Ascending aorta (tissue), 2 donors: ENCODE measurements at regions not wholly inside any gene's neighbourhood (a gene's known extent, or its start where the extent isn't known, plus 50 kb on each side); places are given as distances from the start of the nearest gene placed in this dataset.

ENCODE experiments used
- DNase-seq, 2 donors: peaks; one replicate each; pipeline ENCODE4 v3.0.0-alpha.2; 2019; ENCODE audit warnings: low spot score in 2 of 2
- H3K27ac ChIP-seq, 2 donors: fragments of 200-600 bp; sonication (generic); one replicate each; pipeline ENCODE4 v1.5.1; 2016 to 2017; ENCODE audit warnings: mild to moderate bottlenecking in 1 of 2
- H3K27me3 ChIP-seq: fragments of 200-600 bp; sonication (generic); one replicate; pipeline ENCODE4 v1.5.1; 2017
- H3K36me3 ChIP-seq, 2 donors: fragments of 200-600 bp; sonication (generic); one replicate each; pipeline ENCODE4 v1.5.1; 2016
- H3K4me1 ChIP-seq, 2 donors: fragments of 200-600 bp; sonication (generic); one replicate each; pipeline ENCODE4 v1.5.1; 2016 to 2017; ENCODE audit warnings: mild to moderate bottlenecking in 1 of 2
- H3K4me3 ChIP-seq, 2 donors: fragments of 200-600 bp; sonication (generic); one replicate each; pipeline ENCODE4 v1.5.1; 2016 to 2017; ENCODE audit warnings: mild to moderate bottlenecking in 1 of 2
- H3K9me3 ChIP-seq, 2 donors: fragments of 200-600 bp; sonication (generic); one replicate each; pipeline ENCODE4 v1.5.1; 2016
- intact Hi-C: fragments of 100-400 bp; cut with DNase I; formaldehyde crosslinking; loops from one replicate; pipeline ENCODE4 v1.15.1; 2023
- TF ChIP-seq, protein P1 (sequence below), 3 experiments: fragments of 200-600 bp in 2 of 3; fragments of 450-650 bp in 1 of 3; sonication (generic) in 2 of 3; IDR thresholded peaks; one replicate each; pipeline ENCODE4 v1.5.1; 2016 to 2019; ENCODE audit warnings: antibody characterized with exemption in 3 of 3, mild to moderate bottlenecking in 1 of 3, moderate library complexity in 1 of 3

DNA sequence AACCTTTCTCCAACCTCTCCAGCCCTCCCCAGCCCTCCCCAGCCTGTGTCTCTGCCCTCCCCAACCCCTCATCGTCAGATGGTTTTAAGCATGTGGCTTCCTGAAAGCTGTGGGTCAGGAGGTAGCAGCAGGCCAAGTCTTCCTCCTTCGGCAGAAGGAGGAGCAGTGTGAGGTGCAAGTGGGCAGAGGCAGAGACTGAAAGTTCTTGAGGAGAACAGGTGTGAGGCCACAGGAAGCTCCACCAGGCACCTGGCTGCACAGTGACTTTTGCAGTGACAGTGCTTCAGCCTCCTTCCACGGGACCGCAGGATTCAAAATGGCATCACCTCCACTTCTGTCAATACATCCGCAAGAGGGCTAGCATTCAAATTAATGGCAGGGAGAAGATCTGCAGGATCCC lies 203.9 kb upstream of the LEF1 start:
- no peaks in the 10 kb centered on the region for H3K4me1 ChIP-seq
- no peak overlapping the region for H3K27ac ChIP-seq
- H3K27me3 ChIP-seq, result no peaks in the 10 kb centered on the region
- H3K36me3 ChIP-seq, result no peaks in the 10 kb centered on the region
- TF ChIP-seq, protein P1, sequence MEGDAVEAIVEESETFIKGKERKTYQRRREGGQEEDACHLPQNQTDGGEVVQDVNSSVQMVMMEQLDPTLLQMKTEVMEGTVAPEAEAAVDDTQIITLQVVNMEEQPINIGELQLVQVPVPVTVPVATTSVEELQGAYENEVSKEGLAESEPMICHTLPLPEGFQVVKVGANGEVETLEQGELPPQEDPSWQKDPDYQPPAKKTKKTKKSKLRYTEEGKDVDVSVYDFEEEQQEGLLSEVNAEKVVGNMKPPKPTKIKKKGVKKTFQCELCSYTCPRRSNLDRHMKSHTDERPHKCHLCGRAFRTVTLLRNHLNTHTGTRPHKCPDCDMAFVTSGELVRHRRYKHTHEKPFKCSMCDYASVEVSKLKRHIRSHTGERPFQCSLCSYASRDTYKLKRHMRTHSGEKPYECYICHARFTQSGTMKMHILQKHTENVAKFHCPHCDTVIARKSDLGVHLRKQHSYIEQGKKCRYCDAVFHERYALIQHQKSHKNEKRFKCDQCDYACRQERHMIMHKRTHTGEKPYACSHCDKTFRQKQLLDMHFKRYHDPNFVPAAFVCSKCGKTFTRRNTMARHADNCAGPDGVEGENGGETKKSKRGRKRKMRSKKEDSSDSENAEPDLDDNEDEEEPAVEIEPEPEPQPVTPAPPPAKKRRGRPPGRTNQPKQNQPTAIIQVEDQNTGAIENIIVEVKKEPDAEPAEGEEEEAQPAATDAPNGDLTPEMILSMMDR (IDR thresholded peaks at IDR 0.05), result no peak
- no peak for DNase-seq
- intact Hi-C loops, result no loop called here
- H3K4me3 ChIP-seq, result no peak overlapping the region
- no peaks in the 10 kb centered on the region for H3K9me3 ChIP-seq

DNA sequence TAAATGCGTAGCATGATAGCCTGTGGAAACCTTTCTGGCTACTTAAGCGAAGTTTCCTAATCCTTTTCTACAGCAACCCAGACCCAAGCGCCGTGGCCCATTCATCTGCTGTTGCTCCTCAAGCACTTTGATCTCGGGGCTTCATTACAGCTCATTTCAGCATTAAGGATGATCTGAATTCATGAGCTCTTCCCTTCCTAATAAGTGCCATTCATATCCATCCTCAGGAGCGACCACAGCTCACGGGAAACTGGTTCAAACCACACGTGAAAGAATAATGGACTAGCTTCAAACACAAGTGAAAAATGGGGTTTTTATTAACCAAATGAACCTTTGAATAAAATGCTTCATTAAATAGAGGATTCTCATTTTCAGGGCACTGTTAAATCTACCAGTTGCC lies 202.6 kb upstream of the LEF1 start:
- no peaks in the 10 kb centered on the region for H3K9me3 ChIP-seq
- TF ChIP-seq, protein P1 (IDR thresholded peaks at IDR 0.05), result no peak
- DNase-seq, result no peak
- H3K36me3 ChIP-seq, result no peaks in the 10 kb centered on the region
- H3K27me3 ChIP-seq, result no peaks in the 10 kb centered on the region
- no peaks in the 10 kb centered on the region for H3K4me1 ChIP-seq
- intact Hi-C loops, result no loop called here
- no peak overlapping the region for H3K27ac ChIP-seq
- H3K4me3 ChIP-seq, result no peak overlapping the region

DNA sequence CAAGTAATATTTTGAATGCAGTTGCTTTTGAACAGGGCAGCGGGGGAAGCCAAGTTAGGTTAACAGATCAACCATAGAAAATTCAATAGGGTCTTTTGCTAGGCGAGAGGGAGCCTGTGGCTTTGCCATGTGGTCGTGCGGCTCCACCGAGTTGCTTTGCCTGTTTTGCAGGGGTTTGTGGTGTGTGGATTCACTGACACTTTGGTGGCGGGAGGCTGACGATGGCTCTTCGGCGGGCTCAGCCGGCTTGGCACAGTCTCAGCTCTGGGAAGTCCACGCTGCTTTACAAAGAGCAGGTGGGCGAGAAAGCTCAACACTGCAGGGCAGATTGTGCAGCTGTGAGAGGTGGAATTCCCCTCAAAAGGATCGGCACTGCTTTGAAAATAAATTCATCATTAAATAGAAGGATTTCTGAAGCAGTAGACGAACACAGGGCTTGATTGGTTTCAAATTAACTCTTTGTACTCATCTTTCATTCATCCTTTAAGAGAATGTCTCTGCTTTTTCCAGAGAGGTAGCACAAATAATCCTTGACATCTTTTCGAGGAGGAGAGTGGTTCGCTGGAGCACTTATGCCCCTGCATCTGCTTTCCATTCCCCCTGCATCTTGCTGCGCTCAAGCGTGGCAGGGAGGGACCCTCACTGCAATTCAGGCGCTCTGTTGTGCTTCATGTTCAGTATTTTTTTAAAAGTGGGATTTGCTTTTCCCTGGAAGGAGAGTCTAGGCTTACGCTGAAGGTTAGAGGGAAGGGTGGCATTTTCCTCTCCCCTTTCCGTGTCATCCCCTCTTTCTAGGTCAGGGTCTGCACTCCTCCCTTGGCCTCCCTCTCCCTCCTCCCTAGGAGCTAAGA lies 201.8 kb upstream of the LEF1 start:
- H3K27ac ChIP-seq, result no peak overlapping the region
- H3K4me1 ChIP-seq, result no peaks in the 10 kb centered on the region
- H3K27me3 ChIP-seq, result no peaks in the 10 kb centered on the region
- TF ChIP-seq, protein P1 (IDR thresholded peaks at IDR 0.05), result no peak
- no peaks in the 10 kb centered on the region for H3K9me3 ChIP-seq
- intact Hi-C loops, result no loop called here
- no peaks in the 10 kb centered on the region for H3K36me3 ChIP-seq
- DNase-seq, result no peak
- no peak overlapping the region for H3K4me3 ChIP-seq

DNA sequence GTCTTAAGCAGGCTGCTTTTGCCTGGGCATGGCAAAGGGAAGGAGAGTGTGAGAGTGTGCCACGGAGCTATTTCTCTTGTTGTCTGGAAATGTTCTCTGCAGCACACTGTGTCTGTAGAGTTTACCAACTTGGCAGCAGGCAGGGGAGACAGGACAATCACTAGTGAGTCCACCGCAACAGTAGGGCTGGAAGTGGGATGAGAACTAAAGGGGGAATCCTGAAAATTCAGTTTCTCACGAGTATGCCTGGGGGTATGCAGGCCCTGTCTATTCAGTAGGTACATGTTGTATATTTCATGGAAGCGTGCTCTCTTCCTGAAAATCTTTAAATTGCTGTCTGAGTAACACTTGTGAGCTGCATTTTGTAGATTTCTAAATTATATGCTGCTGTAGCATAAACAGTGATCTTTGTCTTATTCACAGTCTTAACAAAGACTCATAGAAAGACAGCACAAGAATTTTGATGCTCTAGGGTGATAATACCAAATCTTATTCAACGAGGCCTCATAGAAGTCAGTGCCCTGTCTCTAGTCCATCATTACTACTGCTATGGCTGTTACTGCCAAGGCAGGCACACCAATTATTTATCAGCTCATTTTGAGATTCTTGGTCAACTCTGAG lies 200.4 kb upstream of the LEF1 start:
- no peak overlapping the region for H3K27ac ChIP-seq
- no peak overlapping the region for H3K4me3 ChIP-seq
- DNase-seq, result no peak
- H3K9me3 ChIP-seq, result no peaks in the 10 kb centered on the region
- TF ChIP-seq, protein P1 (IDR thresholded peaks at IDR 0.05), result no peak
- H3K36me3 ChIP-seq, result no peaks in the 10 kb centered on the region
- intact Hi-C loops, result no loop called here
- H3K4me1 ChIP-seq, result no peaks in the 10 kb centered on the region
- no peaks in the 10 kb centered on the region for H3K27me3 ChIP-seq

DNA sequence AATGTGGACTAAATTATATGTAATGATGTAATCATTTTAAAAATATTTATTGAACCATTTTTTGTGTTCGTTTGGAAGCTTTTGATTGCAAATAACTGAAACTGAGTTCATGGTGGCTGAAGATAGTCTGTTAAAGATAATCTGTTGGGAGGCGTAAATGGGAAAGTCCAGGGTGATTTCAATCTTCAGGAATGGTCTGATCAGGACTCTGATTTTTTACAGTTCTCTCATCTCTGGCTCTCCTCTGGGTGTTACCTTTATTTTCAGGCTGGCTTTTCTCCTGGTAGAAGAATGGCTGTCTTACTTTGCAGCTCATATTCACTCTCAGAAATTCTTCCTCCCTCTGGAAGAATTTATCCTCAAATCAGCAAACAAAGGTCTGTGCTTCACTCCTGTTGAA lies 199.0 kb upstream of the LEF1 start:
- Histone ChIP-seq H3K36me3 (no peaks in the 10 kb centered on the region), H3K9me3 (no peaks in the 10 kb centered on the region), H3K27ac (no peak overlapping the region), H3K4me1 (no peaks in the 10 kb centered on the region), H3K27me3 (no peaks in the 10 kb centered on the region), H3K4me3 (no peak overlapping the region)
- no peak for DNase-seq
- intact Hi-C loops, result no loop called here
- TF ChIP-seq, protein P1 (IDR thresholded peaks at IDR 0.05), result no peak
